Esophagus muscularis mucosa (tissue), 4 donors: ENCODE measurements at regions not wholly inside any gene's neighbourhood (a gene's known extent, or its start where the extent isn't known, plus 50 kb on each side); places are given as distances from the start of the nearest gene placed in this dataset.
"Not testable (repeated sequence)": the region's sequence is repeated elsewhere in the genome, so short reads cannot be mapped to it uniquely, and the experiment has no call there.

Experiments
- CTCF ChIP-seq, 3 experiments: fragments of 200-600 bp in 2 of 3; fragments of 450-650 bp in 1 of 3; sonication (generic) in 2 of 3; IDR thresholded peaks; one replicate each; pipeline ENCODE4 v1.5.1; 2017 to 2019; ENCODE audit warnings: antibody characterized with exemption in 3 of 3, mild to moderate bottlenecking in 2 of 3, moderate library complexity in 1 of 3
- EP300 ChIP-seq: sonication (generic); formaldehyde crosslinking; IDR thresholded peaks from one replicate; pipeline ENCODE4 v1.6.1; 2017; ENCODE audit warnings: antibody characterized with exemption
- POLR2A ChIP-seq: fragments of 450-650 bp; IDR thresholded peaks from one replicate; pipeline ENCODE4 v1.6.1; 2017; ENCODE audit warnings: antibody characterized with exemption, moderate library complexity, mild to moderate bottlenecking, low read depth
- POLR2AphosphoS5 ChIP-seq, 2 donors: sonication (generic); formaldehyde crosslinking; IDR thresholded peaks; one replicate each; pipeline ENCODE4 v1.6.1; 2017; ENCODE audit warnings: antibody characterized with exemption in 2 of 2

GRCh38 chr4:22627851-22628250 is 64.9 kb upstream of the GBA3 start:
- not testable (repeated sequence) for TF ChIP-seq CTCF (IDR thresholded peaks at IDR 0.05); POLR2A; EP300; POLR2AphosphoS5 (IDR thresholded peaks at IDR 0.05)
